Neural progenitor cell (in vitro differentiated cells): ENCODE measurements at regions not wholly inside any gene's neighbourhood (a gene's known extent, or its start where the extent isn't known, plus 50 kb on each side); places are given as distances from the start of the nearest gene placed in this dataset.

Experiments
- EZH2 ChIP-seq: fragments of 200-600 bp; sonication (generic); IDR thresholded peaks from 2 replicates; pipeline ENCODE4 v1.6.1; 2017; ENCODE audit warnings: antibody characterized with exemption, mild to moderate bottlenecking, moderate library complexity
- EZH2phosphoT487 ChIP-seq: fragments of 200-600 bp; sonication (generic); IDR thresholded peaks from 2 replicates; pipeline ENCODE4 v1.6.1; 2017; ENCODE audit warnings: antibody characterized with exemption
- TF ChIP-seq, protein P1 (sequence below): fragments of 200-600 bp; sonication (generic); IDR thresholded peaks from 2 replicates; pipeline ENCODE4 v1.5.1; 2017; ENCODE audit warnings: antibody characterized with exemption, mild to moderate bottlenecking

DNA sequence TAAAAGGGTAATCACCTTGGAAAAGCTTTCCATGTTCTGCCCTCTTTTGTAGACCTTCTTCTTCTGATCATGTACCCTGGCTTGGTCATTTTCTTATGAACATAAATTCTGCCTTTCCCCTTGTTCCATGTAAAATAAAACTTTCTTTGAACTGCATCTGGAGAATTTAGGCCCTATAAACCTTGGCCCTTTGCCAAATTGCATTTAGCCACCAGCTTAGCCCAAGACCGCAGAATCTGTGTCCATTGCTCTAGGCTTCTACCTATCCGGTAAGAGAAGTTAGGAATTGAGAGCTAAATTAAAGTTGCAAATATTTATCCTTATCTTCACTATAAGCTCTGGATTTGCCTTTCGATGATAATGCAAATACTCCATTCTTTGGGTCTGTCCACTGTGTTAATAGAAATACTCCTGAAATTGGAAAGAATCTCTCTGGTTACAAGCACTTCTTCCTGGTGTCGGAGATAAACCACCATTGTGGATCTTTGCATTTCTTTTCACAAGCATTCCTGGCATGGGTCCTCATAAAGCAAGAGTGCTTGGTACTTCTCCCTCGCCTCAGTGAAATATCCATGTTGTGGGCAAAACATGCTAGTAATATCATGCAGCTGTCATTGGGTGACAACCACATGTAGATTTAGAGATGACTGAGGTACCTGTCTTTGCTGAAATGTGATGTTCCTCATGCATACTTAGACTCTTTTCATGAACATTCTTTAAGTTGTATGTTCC, 698.0 kb upstream of the WWC1 start:
- TF ChIP-seq, protein P1, sequence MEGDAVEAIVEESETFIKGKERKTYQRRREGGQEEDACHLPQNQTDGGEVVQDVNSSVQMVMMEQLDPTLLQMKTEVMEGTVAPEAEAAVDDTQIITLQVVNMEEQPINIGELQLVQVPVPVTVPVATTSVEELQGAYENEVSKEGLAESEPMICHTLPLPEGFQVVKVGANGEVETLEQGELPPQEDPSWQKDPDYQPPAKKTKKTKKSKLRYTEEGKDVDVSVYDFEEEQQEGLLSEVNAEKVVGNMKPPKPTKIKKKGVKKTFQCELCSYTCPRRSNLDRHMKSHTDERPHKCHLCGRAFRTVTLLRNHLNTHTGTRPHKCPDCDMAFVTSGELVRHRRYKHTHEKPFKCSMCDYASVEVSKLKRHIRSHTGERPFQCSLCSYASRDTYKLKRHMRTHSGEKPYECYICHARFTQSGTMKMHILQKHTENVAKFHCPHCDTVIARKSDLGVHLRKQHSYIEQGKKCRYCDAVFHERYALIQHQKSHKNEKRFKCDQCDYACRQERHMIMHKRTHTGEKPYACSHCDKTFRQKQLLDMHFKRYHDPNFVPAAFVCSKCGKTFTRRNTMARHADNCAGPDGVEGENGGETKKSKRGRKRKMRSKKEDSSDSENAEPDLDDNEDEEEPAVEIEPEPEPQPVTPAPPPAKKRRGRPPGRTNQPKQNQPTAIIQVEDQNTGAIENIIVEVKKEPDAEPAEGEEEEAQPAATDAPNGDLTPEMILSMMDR, result no peak
- TF ChIP-seq EZH2phosphoT487 (no peak), EZH2 (no peak)
